ENCODE measurements at regions not wholly inside any gene's neighbourhood (a gene's known extent, or its start where the extent isn't known, plus 50 kb on each side); places are given as distances from the start of the nearest gene placed in this dataset.

- no TSS peak for BruUV-seq (replicated peaks)
- H3K4me3 ChIP-seq (ENCODE audit: low read length) = no peak overlapping the region
- intact Hi-C loops (cut with micrococcal nuclease) = no loop called here
Observed at GRCh38 chr1:47658161-47658920, 220.5 kb downstream of the FOXD2 start.

GRCh38 chr1:47659146-47659545 is 221.3 kb downstream of the FOXD2 start:
- TF ChIP-seq EZH2phosphoT487 (IDR thresholded peaks at IDR 0.05; ENCODE audit: borderline replicate concordance, low read length) = no peak
- no peak for TF ChIP-seq EZH2 (IDR thresholded peaks at IDR 0.05; ENCODE audit: low read length, unreplicated experiment)
- TF ChIP-seq CTCF (conservative IDR thresholded peaks at IDR 0.05; ENCODE audit: low read depth, low read length) = no peak
- H3K36me3 ChIP-seq (ENCODE audit: low read depth, low read length) = no peaks in the 10 kb centered on the region
- no peak overlapping the region for H2AFZ ChIP-seq (ENCODE audit: low read length)
- no peaks in the 10 kb centered on the region for H3K79me2 ChIP-seq (ENCODE audit: low read length)
- no peak overlapping the region for H3K4me2 ChIP-seq (ENCODE audit: low read length)
- no peaks in the 10 kb centered on the region for H3F3A ChIP-seq (ENCODE audit: low read length, unreplicated experiment)
- no peak overlapping the region for H3K9ac ChIP-seq (ENCODE audit: low read length)
- no peaks in the 10 kb centered on the region for H3K4me1 ChIP-seq (ENCODE audit: insufficient read depth, low read length)
- H4K20me1 ChIP-seq (ENCODE audit: low read length) = no peaks in the 10 kb centered on the region
- H3K9me2 ChIP-seq (replicated peaks; ENCODE audit: low read length) = no peaks in the 10 kb centered on the region
- no peak overlapping the region for H3K4me3 ChIP-seq (ENCODE audit: low read length)
- POLR2A ChIA-PET (ENCODE audit: unreplicated experiment) = no interaction called here
- CTCF ChIA-PET = no interaction called here
- H3K27me3 ChIP-seq (ENCODE audit: low read length) = peaks cover 10% of the 10 kb centered on the region
- no peak for ATAC-seq
- no peak for DNase-seq
- H3K9me3 ChIP-seq (ENCODE audit: low read length) = no peaks in the 10 kb centered on the region
- H3K27ac ChIP-seq (ENCODE audit: low read length) = no peak overlapping the region
- no TSS peak for BruUV-seq (replicated peaks)
- intact Hi-C loops (cut with micrococcal nuclease) = no loop called here

More at GRCh38 chr1:47658161-47658920, 220.5 kb downstream of the FOXD2 start:
- Histone ChIP-seq H3K27ac (ENCODE audit: low read length) (no peak overlapping the region), H3K4me2 (ENCODE audit: low read length) (no peak overlapping the region), H3K9ac (ENCODE audit: low read length) (no peak overlapping the region), H3K4me1 (ENCODE audit: insufficient read depth, low read length) (no peaks in the 10 kb centered on the region), H4K20me1 (ENCODE audit: low read length) (no peaks in the 10 kb centered on the region), H2AFZ (ENCODE audit: low read length) (no peak overlapping the region), H3K36me3 (ENCODE audit: low read depth, low read length) (no peaks in the 10 kb centered on the region), H3K9me2 (replicated peaks; ENCODE audit: low read length) (no peaks in the 10 kb centered on the region), H3F3A (ENCODE audit: low read length, unreplicated experiment) (no peaks in the 10 kb centered on the region), H3K9me3 (ENCODE audit: low read length) (no peaks in the 10 kb centered on the region), H3K27me3 (ENCODE audit: low read length) (peaks cover 9% of the 10 kb centered on the region), H3K79me2 (ENCODE audit: low read length) (no peaks in the 10 kb centered on the region)
- TF ChIP-seq CTCF (conservative IDR thresholded peaks at IDR 0.05; ENCODE audit: low read depth, low read length) = no peak
- ChIA-PET POLR2A (ENCODE audit: unreplicated experiment) (no interaction called here), CTCF (no interaction called here)
- ATAC-seq (no peak), DNase-seq (no peak)

GRCh38 chr1:47660622-47661021 is 222.8 kb downstream of the FOXD2 start:
- DNase-seq (no peak), ATAC-seq (no peak)
- no peaks in the 10 kb centered on the region for H4K20me1 ChIP-seq (ENCODE audit: low read length)
- CTCF ChIA-PET = no interaction called here
- H3K36me3 ChIP-seq (ENCODE audit: low read depth, low read length) = no peaks in the 10 kb centered on the region
- H3K79me2 ChIP-seq (ENCODE audit: low read length) = no peaks in the 10 kb centered on the region
- no peaks in the 10 kb centered on the region for H3K9me2 ChIP-seq (replicated peaks; ENCODE audit: low read length)
- H3K4me1 ChIP-seq (ENCODE audit: insufficient read depth, low read length) = no peaks in the 10 kb centered on the region
- POLR2A ChIA-PET (ENCODE audit: unreplicated experiment) = no interaction called here
- no peak overlapping the region for H3K9ac ChIP-seq (ENCODE audit: low read length)
- H2AFZ ChIP-seq (ENCODE audit: low read length) = no peak overlapping the region
- TF ChIP-seq EZH2phosphoT487 (IDR thresholded peaks at IDR 0.05; ENCODE audit: borderline replicate concordance, low read length) (no peak), CTCF (conservative IDR thresholded peaks at IDR 0.05; ENCODE audit: low read depth, low read length) (no peak), EZH2 (IDR thresholded peaks at IDR 0.05; ENCODE audit: low read length, unreplicated experiment) (no peak)
- H3K9me3 ChIP-seq (ENCODE audit: low read length) = no peaks in the 10 kb centered on the region
- H3K27me3 ChIP-seq (ENCODE audit: low read length) = peaks cover 14% of the 10 kb centered on the region
- no peaks in the 10 kb centered on the region for H3F3A ChIP-seq (ENCODE audit: low read length, unreplicated experiment)
- intact Hi-C loops (cut with micrococcal nuclease) = no loop called here
- no peak overlapping the region for H3K4me3 ChIP-seq (ENCODE audit: low read length)
- H3K27ac ChIP-seq (ENCODE audit: low read length) = no peak overlapping the region
- H3K4me2 ChIP-seq (ENCODE audit: low read length) = no peak overlapping the region
- no TSS peak for BruUV-seq (replicated peaks)
